Bronchial epithelial cell (primary cell): ENCODE measurements at regions not wholly inside any gene's neighbourhood (a gene's known extent, or its start where the extent isn't known, plus 50 kb on each side); places are given as distances from the start of the nearest gene placed in this dataset.

ENCODE experiments used
- DNase-seq: peaks from one replicate; pipeline ENCODE4 v3.0.0-alpha.2; 2010; ENCODE audit warnings: low read depth
- FAIRE-seq: peaks from 2 replicates; lab custom pipeline; 2011; peaks lifted over from hg19 to GRCh38; lab: Jason Lieb, UNC
- H3K27me3 ChIP-seq: 2 replicates; pipeline ENCODE4 v1.5.1; 2011; ENCODE audit warnings: low read length; ENCODE audit not compliant: control insufficient read depth, insufficient read depth
- H3K36me3 ChIP-seq: 2 replicates; pipeline ENCODE4 v1.5.1; 2011; ENCODE audit warnings: low read length; ENCODE audit not compliant: control insufficient read depth, insufficient read depth
- H3K4me3 ChIP-seq: 2 replicates; pipeline ENCODE4 v1.5.1; 2011; ENCODE audit warnings: mild to moderate bottlenecking, low read depth, low read length, control low read depth
- CTCF ChIP-seq: IDR thresholded peaks from 2 replicates; pipeline ENCODE4 v1.5.1; 2011; ENCODE audit warnings: mild to moderate bottlenecking, moderate library complexity, low read length, control low read depth, inconsistent platforms; ENCODE audit not compliant: insufficient read depth, severe bottlenecking

DNA sequence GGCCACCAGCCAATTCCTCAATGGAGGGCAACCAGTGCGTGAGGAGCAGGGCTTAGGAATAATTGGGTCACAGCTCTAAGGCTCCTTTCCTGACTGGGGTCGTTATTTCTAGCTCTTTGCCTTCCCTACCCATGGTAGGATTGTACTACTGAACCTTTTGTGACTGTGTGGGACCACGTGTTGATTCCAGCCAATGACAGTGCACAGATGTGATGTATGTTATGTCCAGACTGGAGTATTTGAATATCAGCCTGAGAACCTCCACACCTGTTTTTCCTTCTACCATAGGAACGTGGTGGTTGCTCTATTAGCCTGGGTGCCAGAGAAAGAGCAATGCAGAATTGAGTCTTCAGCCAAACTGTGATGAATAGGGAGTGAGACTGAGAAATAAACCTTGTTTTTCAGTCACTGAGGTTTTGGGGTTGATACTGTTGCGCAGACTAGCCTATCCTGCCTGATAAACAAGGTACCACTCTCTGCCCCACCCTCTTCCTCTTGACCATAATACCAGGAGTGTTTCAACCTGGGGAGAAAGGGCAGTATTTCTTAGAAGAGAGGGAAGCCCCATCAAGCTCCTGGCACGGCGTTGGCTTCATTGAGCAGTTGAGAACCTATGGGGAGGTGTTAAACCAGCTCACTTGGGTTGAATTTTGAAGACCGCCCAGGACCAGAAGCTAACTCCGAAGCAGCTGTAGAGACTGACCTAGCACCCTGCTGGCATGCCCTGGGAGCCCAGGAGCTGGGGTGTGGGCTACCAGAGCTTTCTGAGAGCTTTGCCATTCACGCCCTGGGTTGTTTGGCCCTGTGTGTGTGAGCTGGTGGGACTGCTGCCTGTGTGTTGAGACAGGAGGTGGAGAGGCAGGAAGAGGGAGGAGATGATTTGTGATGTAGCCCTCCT, 105.5 kb upstream of the BACH2 start:
- H3K36me3 ChIP-seq = no peaks in the 10 kb centered on the region
- no peak for TF ChIP-seq CTCF
- H3K4me3 ChIP-seq = no peak overlapping the region
- no peaks in the 10 kb centered on the region for H3K27me3 ChIP-seq
- no peak for FAIRE-seq
- peak; percentile 7 for DNase-seq

- DNase-seq (no peak), FAIRE-seq (peak; percentile 18)
- Histone ChIP-seq H3K36me3 (no peaks in the 10 kb centered on the region), H3K4me3 (no peak overlapping the region), H3K27me3 (no peaks in the 10 kb centered on the region)
- TF ChIP-seq CTCF = no peak
These were observed 103.3 kb upstream of the BACH2 start for GRCh38 chr6:90399970-90400369.

DNA sequence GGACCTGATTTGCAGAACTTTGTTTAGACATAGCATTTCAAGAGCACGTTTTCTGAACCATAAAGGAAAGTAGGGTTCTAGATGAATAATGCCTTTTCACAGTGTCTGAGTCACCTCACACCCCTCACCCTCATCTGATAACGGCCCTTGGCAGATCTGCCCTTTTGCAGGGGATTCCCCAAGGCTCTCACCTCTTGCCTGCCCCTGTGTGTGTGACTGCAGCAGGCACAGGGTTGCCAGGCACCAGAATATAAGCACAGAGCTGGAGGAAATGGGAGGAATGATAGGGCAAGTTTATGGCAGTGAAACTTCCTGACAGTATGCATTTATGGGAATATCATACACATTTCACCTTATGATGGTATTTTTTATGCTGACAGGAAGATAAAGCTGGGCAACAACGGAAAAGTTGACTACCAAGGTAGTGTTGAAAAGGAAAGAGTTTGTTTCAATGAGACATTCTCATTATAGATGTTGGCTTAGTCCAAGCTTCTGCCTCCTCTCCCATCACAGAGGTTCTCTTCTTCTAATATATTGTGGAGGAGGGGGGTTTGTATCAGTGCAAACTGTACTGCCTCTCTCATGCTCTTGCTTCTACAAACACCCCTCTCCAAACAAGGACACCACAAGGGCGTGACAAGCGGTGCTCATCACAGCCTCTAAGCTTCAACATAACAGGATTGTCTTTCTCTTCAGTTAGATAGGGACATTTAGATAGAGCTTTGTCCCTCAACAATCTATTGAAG, 101.5 kb upstream of the BACH2 start:
- Histone ChIP-seq H3K27me3 (no peaks in the 10 kb centered on the region), H3K36me3 (no peaks in the 10 kb centered on the region), H3K4me3 (no peak overlapping the region)
- DNase-seq (peak; percentile 64), FAIRE-seq (no peak)
- no peak for TF ChIP-seq CTCF

- H3K36me3 ChIP-seq = no peaks in the 10 kb centered on the region
- no peak for FAIRE-seq
- no peak for TF ChIP-seq CTCF
- no peak overlapping the region for H3K4me3 ChIP-seq
- no peak for DNase-seq
- H3K27me3 ChIP-seq = no peaks in the 10 kb centered on the region
These were observed 100.4 kb upstream of the BACH2 start for GRCh38 chr6:90397047-90397446.

- no peak for FAIRE-seq
- peak; percentile 82 for TF ChIP-seq CTCF
- no peak overlapping the region for H3K4me3 ChIP-seq
- no peaks in the 10 kb centered on the region for H3K36me3 ChIP-seq
- peak; percentile 64 for DNase-seq
- no peaks in the 10 kb centered on the region for H3K27me3 ChIP-seq
These were observed 96.7 kb upstream of the BACH2 start for GRCh38 chr6:90393232-90393884.
